ENCODE measurements at regions not wholly inside any gene's neighbourhood (a gene's known extent, or its start where the extent isn't known, plus 50 kb on each side); places are given as distances from the start of the nearest gene placed in this dataset.
A peak's percentile ranks its signal among the peaks of the same experiment; 100 is the strongest.

GRCh38 chr20:40816039-40816352 lies 127.0 kb upstream of the MAFB start:
- no peak for DNase-seq (ENCODE audit: low read depth)
- H3K4me3 ChIP-seq (ENCODE audit: low read length): no peak overlapping the region
- TF ChIP-seq, protein P1, sequence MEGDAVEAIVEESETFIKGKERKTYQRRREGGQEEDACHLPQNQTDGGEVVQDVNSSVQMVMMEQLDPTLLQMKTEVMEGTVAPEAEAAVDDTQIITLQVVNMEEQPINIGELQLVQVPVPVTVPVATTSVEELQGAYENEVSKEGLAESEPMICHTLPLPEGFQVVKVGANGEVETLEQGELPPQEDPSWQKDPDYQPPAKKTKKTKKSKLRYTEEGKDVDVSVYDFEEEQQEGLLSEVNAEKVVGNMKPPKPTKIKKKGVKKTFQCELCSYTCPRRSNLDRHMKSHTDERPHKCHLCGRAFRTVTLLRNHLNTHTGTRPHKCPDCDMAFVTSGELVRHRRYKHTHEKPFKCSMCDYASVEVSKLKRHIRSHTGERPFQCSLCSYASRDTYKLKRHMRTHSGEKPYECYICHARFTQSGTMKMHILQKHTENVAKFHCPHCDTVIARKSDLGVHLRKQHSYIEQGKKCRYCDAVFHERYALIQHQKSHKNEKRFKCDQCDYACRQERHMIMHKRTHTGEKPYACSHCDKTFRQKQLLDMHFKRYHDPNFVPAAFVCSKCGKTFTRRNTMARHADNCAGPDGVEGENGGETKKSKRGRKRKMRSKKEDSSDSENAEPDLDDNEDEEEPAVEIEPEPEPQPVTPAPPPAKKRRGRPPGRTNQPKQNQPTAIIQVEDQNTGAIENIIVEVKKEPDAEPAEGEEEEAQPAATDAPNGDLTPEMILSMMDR (conservative IDR thresholded peaks at IDR 0.05; ENCODE audit: low read length): no peak

DNA sequence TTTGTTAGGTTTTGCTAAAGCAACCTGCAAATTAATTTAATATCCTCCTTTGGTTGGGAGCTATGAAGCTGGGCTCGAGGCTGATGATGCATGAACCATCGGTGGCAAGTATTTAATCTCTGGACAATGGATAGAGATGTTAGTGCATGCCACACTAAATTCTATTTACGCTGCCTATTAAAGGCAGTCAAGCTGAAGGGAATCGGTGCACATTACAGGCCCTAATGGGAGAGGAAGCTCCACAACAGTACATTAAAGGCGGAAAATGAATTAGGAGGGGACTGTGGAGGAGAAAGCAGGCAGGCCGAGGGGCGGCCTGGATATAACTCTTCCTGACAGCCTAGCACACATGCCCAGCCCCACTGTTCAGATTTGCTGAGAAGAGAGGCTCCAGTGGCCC lies 132.4 kb upstream of the MAFB start:
- H3K4me3 ChIP-seq (ENCODE audit: low read length): no peak overlapping the region
- no peak for DNase-seq (ENCODE audit: low read depth)
- TF ChIP-seq, protein P1 (conservative IDR thresholded peaks at IDR 0.05; ENCODE audit: low read length): no peak

GRCh38 chr20:40826699-40827098 lies 137.7 kb upstream of the MAFB start:
- TF ChIP-seq, protein P1 (conservative IDR thresholded peaks at IDR 0.05; ENCODE audit: low read length): no peak
- no peak overlapping the region for H3K4me3 ChIP-seq (ENCODE audit: low read length)
- DNase-seq (ENCODE audit: low read depth): no peak

- DNase-seq (ENCODE audit: low read depth): no peak
Observed at GRCh38 chr20:40835321-40835720, 146.3 kb upstream of the MAFB start.

GRCh38 chr20:40838509-40838908 lies 149.5 kb upstream of the MAFB start:
- DNase-seq (ENCODE audit: low read depth): no peak
- no peak overlapping the region for H3K4me3 ChIP-seq (ENCODE audit: low read length)
- TF ChIP-seq, protein P1 (conservative IDR thresholded peaks at IDR 0.05; ENCODE audit: low read length): no peak

More at GRCh38 chr20:40835321-40835720, 146.3 kb upstream of the MAFB start:
- TF ChIP-seq, protein P1 (conservative IDR thresholded peaks at IDR 0.05; ENCODE audit: low read length): no peak
- no peak overlapping the region for H3K4me3 ChIP-seq (ENCODE audit: low read length)

DNA sequence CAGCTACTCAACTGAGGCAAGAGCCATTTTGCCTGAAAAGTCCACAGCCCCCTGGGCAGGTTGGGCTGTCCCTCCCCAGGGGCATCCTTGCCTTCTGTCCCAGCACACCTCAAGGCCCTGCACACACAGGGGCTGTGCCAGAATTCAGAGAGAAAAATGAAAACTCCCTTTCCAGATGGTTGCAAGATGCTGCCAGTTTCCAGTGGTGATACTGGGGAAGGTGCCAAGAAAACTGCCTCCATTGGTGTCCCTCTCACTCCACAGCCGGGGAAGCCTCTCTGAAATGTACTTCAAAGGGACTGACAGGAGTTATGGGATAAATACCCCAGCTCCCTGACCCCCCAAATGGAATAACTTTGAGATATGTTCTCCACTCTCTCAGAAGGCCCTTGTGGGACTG lies 154.2 kb upstream of the MAFB start:
- DNase-seq (ENCODE audit: low read depth): peak; percentile 21
- TF ChIP-seq, protein P1 (conservative IDR thresholded peaks at IDR 0.05; ENCODE audit: low read length): no peak
- H3K4me3 ChIP-seq (ENCODE audit: low read length): no peak overlapping the region

DNA sequence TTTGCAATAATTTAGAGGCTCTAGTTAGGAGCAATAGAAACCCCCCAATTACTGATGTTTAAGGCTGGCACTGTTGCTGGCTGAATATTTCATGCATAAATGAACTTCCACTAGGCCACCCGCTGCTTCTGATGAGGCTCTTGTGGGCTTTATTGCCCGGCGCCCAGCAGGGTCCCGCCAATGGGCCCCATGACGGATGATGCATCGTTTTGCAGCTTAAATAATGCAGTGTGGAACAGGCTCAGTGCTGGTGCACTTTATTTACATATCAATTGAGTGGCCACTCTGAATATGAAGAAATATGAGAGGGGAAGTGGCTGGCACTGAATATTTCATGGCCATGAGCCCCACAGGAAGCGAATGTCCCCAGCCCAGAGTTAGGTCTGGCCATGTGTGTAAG lies 155.3 kb upstream of the MAFB start:
- DNase-seq (ENCODE audit: low read depth): no peak
- TF ChIP-seq, protein P1 (conservative IDR thresholded peaks at IDR 0.05; ENCODE audit: low read length): no peak
- no peak overlapping the region for H3K4me3 ChIP-seq (ENCODE audit: low read length)

Measured in AG10803 (cell line).